Erythroblast (primary cell): ENCODE measurements at regions not wholly inside any gene's neighbourhood (a gene's known extent, or its start where the extent isn't known, plus 50 kb on each side); places are given as distances from the start of the nearest gene placed in this dataset.

Experiments
- DNase-seq, 2 experiments: peaks; one replicate each; lab custom pipeline; 2025; lab: John Stamatoyannopoulos, UW
- GATA1 ChIP-seq: IDR thresholded peaks from 2 replicates; pipeline ENCODE4 v1.6.1; 2011; ENCODE audit warnings: low read depth, mild to moderate bottlenecking, control low read depth, low read length, moderate library complexity
- POLR2A ChIP-seq: IDR thresholded peaks from 2 replicates; pipeline ENCODE4 v1.6.1; 2011; ENCODE audit warnings: mild to moderate bottlenecking, low read length

- no peak for TF ChIP-seq GATA1
- TF ChIP-seq POLR2A = no peak
- no peak for DNase-seq
These were observed 215.4 kb downstream of the RAB28 start for GRCh38 chr4:13268703-13269102.

GRCh38 chr4:13268165-13268564 is 216.0 kb downstream of the RAB28 start:
- TF ChIP-seq GATA1 (no peak), POLR2A (no peak)

GRCh38 chr4:13267091-13267490 is 217.0 kb downstream of the RAB28 start:
- TF ChIP-seq POLR2A (no peak), GATA1 (no peak)
- DNase-seq = no peak

More at GRCh38 chr4:13268165-13268564, 216.0 kb downstream of the RAB28 start:
- no peak for DNase-seq

GRCh38 chr4:13266687-13267086 is 217.5 kb downstream of the RAB28 start:
- TF ChIP-seq POLR2A = no peak
- TF ChIP-seq GATA1 = no peak
- DNase-seq = no peak

- no peak for DNase-seq
- TF ChIP-seq POLR2A (no peak), GATA1 (no peak)
These were observed 220.1 kb downstream of the RAB28 start for GRCh38 chr4:13263967-13264525.

- DNase-seq = no peak
- no peak for TF ChIP-seq GATA1
- TF ChIP-seq POLR2A = no peak
These were observed 221.3 kb downstream of the RAB28 start for GRCh38 chr4:13262816-13263215.

GRCh38 chr4:13261486-13262257 is 222.5 kb downstream of the RAB28 start:
- no peak for DNase-seq
- no peak for TF ChIP-seq GATA1
- TF ChIP-seq POLR2A = no peak

GRCh38 chr4:13260513-13260912 is 223.6 kb downstream of the RAB28 start:
- TF ChIP-seq GATA1 (no peak), POLR2A (no peak)
- DNase-seq = no peak

GRCh38 chr4:13250263-13250662 is 233.9 kb downstream of the RAB28 start:
- no peak for TF ChIP-seq GATA1
- TF ChIP-seq POLR2A = no peak
- DNase-seq = no peak

- peak in 1 of 2 experiments; percentile 2 for DNase-seq
- TF ChIP-seq POLR2A (no peak), GATA1 (no peak)
These were observed 235.4 kb downstream of the RAB28 start for GRCh38 chr4:13248621-13249298.

GRCh38 chr4:13246107-13246506 is 238.0 kb downstream of the RAB28 start:
- DNase-seq = no peak
- TF ChIP-seq POLR2A (no peak), GATA1 (no peak)

- no peak for TF ChIP-seq POLR2A
- TF ChIP-seq GATA1 = no peak
- DNase-seq = no peak
These were observed 239.7 kb downstream of the RAB28 start for GRCh38 chr4:13244444-13244843.

- TF ChIP-seq POLR2A (no peak), GATA1 (no peak)
- DNase-seq = no peak
These were observed 241.0 kb downstream of the RAB28 start for GRCh38 chr4:13243152-13243551.

- no peak for DNase-seq
- TF ChIP-seq POLR2A = no peak
- TF ChIP-seq GATA1 = no peak
These were observed 244.1 kb downstream of the RAB28 start for GRCh38 chr4:13240066-13240465.

GRCh38 chr4:13238936-13239335 is 245.2 kb downstream of the RAB28 start:
- TF ChIP-seq GATA1 = no peak
- no peak for TF ChIP-seq POLR2A

More at GRCh38 chr4:13238936-13239335, 245.2 kb downstream of the RAB28 start:
- DNase-seq = no peak
